Transverse colon (tissue), 3 donors: ENCODE measurements at regions not wholly inside any gene's neighbourhood (a gene's known extent, or its start where the extent isn't known, plus 50 kb on each side); places are given as distances from the start of the nearest gene placed in this dataset.

ENCODE experiments used
- CTCF ChIP-seq, 5 experiments: fragments of 200-600 bp in 3 of 5; fragments of 450-650 bp in 2 of 5; sonication (generic) in 3 of 5; IDR thresholded peaks; 1 replicate in 2 of 5; 2 replicates in 3 of 5; pipeline ENCODE4 v1.5.1; 2016 to 2017; ENCODE audit warnings: antibody characterized with exemption in 5 of 5, inconsistent platforms in 3 of 5, mild to moderate bottlenecking in 2 of 5, moderate library complexity in 1 of 5
- EP300 ChIP-seq: sonication (generic); formaldehyde crosslinking; IDR thresholded peaks from one replicate; pipeline ENCODE4 v1.6.1; 2017; ENCODE audit warnings: antibody characterized with exemption, low read depth
- POLR2A ChIP-seq: fragments of 450-650 bp; IDR thresholded peaks from one replicate; pipeline ENCODE4 v1.6.1; 2016; ENCODE audit warnings: antibody characterized with exemption, mild to moderate bottlenecking, moderate library complexity

GRCh38 chr13:78061806-78062205 is 143.2 kb upstream of the EDNRB start:
- TF ChIP-seq CTCF (IDR thresholded peaks at IDR 0.05) (no peak), POLR2A (no peak), EP300 (no peak)
